ENCODE measurements at regions not wholly inside any gene's neighbourhood (a gene's known extent, or its start where the extent isn't known, plus 50 kb on each side); places are given as distances from the start of the nearest gene placed in this dataset.

DNA sequence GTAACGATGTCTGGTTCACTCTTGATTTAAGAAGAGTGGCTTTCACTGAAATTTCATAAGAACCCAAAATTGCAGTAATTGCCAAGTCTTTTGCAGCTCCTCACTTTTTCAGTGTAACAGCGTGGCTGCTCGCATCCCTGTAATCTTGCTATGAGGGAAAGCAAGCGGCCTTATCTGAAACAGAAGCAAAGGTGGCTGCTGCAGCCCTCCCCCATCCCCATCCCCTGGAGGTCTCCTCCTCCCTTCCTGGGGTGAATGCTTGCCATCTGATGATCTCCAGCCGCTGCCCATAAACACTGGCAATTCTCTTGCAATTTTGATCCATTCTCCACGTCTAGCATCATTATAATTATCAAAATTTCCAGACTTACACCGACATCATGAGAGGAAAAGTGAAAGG is 182.5 kb upstream of the ASIC2 start:
- no peak for DNase-seq (ENCODE audit: low spot score)

- no peak for DNase-seq (ENCODE audit: low spot score)
Observed at GRCh38 chr17:33481652-33482051, 188.6 kb upstream of the ASIC2 start.

GRCh38 chr17:33482636-33483035 is 189.5 kb upstream of the ASIC2 start:
- no peak for DNase-seq (ENCODE audit: low spot score)

GRCh38 chr17:33484559-33484958 is 191.5 kb upstream of the ASIC2 start:
- DNase-seq (ENCODE audit: low spot score) = no peak

DNA sequence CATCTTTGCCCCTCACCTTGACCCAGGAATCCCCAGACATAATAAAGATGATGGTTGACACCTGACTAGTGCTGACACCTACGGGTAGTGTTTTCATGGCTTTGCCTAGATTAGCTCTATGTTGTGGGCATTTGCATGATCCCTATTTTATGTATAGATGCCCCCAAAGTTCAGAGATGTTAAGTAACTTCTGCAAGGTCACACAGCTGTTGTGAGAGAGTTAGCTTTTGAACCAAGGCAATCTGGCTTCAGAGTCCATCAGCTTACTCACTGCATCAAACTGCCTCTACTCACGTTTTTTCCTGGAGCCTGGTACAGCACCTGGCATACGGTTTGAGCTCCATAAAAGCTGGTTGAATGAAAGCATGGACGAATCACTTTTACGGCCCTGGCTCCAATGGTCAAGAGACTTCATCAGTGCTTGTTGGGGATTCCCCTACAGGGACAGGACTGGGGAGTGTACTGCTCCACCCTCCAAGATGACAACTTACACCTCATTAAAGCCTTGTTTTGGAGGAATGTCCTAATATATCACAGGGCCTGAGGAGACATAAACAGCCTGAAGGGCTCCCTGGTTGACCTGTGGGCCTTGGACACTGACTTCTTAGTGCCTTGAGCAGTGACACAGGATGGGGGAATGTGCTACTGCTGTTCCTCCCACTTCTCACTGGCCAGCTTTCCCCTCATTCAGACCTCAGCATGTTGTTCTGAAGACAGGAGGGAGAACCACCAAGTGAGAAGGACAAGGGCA is 193.2 kb upstream of the ASIC2 start:
- DNase-seq (ENCODE audit: low spot score) = no peak

DNA sequence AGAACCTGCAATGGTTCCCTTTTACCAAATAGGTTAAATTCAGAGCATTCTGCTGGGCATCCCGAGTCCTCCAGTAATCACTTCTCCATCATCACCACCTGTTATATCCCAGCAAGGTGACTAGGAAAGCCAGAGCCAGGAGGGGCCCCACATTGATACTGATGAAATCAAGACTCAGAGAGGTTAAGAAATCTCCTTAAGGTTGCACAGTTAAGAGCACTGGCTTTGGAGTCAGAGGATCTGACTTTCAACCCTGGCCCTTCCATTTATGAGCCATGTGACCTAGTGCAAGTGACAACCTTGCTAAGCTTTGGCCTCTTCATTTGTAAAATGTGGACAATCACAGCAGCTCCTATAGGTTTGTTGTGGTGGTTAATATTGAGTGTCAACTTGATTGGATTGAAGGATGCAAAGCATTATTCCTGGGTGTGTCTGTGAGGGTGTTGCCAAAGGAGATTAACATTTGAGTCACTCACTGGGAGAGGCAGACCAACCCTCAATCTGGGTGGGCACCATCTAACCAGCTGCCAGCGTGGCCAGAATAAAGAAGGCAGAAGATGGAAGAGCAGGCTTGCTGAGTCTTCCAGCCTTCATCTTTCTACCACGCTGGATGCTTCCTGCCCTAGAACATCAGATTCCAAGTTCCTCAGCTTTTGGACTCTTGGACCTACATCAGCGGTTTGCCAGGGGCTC is 194.2 kb upstream of the ASIC2 start:
- no peak for DNase-seq (ENCODE audit: low spot score)

- no peak for DNase-seq (ENCODE audit: low spot score)
Observed at GRCh38 chr17:33491871-33492481, 198.9 kb upstream of the ASIC2 start.

DNA sequence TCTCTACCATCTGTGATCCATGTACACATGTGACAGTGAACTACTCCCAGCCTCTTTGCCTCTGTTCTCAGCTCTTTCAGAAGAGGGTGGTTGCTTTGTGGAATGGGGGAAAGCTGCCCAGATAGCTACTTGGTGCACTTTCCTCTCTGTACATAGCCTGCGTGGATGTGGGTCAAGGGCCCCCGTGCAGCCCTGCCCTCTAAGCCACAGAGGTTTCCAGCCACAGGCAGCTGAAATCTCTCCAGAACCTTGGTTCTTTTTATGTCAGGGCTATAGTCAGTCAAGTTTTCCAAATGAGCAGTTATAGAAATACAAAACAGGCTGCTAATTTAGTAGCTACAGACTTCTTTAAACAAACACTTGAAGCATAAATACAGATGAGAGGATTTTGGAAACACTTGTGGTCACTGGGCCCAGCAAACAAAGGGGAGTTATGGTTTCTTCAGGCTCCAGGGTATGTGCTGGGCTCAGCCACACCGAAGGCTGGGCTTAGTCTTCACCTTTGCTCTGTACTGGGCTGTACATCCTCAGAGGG is 199.7 kb upstream of the ASIC2 start:
- no peak for DNase-seq (ENCODE audit: low spot score)

GRCh38 chr17:33493566-33493965 is 200.5 kb upstream of the ASIC2 start:
- DNase-seq (ENCODE audit: low spot score) = no peak

- DNase-seq (ENCODE audit: low spot score) = no peak
Observed at GRCh38 chr17:33494151-33494550, 201.1 kb upstream of the ASIC2 start.

DNA sequence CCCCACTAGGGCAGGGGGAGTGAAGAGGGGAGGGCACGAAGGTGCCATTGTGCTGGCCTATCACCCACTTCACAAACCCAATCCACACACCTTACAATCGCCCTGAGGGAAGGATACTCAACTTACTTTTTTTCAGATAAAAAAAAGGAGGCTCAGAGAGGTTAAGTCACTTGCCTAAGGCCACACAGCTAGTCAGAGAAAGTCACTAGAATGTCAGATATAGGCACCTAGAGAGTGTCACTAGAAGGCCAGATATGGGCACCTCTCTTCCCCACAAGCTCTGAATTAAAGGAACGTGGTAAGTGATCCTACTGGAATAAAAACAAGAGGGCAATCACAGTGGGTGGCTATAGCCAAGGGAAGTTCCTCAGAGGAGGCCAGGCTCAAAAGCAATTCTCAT is 204.5 kb upstream of the ASIC2 start:
- DNase-seq (ENCODE audit: low spot score) = no peak

- DNase-seq (ENCODE audit: low spot score) = no peak
Observed at GRCh38 chr17:33498069-33498468, 205.0 kb upstream of the ASIC2 start.

DNA sequence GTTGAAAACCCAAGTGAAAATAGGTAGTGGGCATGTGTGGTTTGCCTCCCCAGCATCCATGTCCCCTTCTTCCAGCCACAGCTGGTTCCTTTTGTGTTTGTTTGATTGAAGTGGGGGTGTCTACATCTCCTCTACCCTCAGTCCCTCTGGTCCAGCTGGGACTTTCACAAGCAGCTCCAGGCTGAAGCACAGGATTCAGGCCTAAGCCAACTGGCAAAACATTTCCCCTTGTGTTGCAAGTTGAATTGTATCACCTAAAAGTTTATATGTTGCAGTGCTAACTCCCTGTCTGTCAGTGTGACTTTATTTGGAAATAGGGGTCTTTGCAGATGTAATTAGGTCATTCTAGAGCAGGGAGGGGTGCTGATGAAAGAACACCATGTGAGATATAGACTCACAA is 205.9 kb upstream of the ASIC2 start:
- DNase-seq (ENCODE audit: low spot score) = no peak

GRCh38 chr17:33500151-33500550 is 207.1 kb upstream of the ASIC2 start:
- no peak for DNase-seq (ENCODE audit: low spot score)

DNA sequence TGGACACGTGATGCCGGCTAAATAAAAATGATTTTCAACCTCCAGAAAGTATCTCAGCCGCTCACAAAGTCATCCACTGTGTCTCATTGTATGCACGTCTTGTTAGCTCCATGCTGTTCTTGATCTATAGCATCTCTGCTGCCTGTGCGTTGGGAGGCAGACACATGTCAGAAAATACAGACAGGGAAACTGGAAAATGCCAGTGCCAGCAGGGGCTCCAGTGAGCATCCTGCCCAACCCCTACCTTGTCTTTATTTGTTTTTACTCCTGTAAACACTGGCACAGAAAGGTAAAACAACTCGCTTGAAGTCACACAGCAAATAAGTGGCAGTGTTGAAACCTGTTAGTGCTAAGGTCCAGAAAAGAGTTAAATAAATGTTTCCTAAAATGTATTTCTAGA is 208.1 kb upstream of the ASIC2 start:
- no peak for DNase-seq (ENCODE audit: low spot score)

- no peak for DNase-seq (ENCODE audit: low spot score)
Observed at GRCh38 chr17:33504571-33504970, 211.5 kb upstream of the ASIC2 start.

- no peak for DNase-seq (ENCODE audit: low spot score)
Observed at GRCh38 chr17:33506889-33507650, 214.0 kb upstream of the ASIC2 start.

DNA sequence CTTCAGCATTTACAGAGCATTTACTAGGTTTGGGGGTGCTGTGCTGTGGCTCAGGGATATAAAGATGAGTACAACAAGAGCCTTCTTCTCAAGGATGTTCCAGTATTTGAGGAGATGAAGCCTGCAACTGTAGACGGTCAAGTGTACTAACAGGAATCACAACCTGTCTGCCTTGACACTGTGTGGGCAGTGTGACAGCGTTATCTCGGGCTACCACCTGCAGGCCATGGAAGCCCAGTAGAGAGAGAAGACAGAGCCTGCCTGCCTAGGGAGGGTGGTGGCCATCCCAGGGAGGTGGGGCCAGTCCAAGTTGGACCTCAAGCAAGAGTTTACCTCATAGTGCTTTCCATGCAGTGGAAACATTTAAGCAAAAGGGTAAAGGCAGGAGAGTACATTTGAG is 215.1 kb upstream of the ASIC2 start:
- DNase-seq (ENCODE audit: low spot score) = no peak

DNA sequence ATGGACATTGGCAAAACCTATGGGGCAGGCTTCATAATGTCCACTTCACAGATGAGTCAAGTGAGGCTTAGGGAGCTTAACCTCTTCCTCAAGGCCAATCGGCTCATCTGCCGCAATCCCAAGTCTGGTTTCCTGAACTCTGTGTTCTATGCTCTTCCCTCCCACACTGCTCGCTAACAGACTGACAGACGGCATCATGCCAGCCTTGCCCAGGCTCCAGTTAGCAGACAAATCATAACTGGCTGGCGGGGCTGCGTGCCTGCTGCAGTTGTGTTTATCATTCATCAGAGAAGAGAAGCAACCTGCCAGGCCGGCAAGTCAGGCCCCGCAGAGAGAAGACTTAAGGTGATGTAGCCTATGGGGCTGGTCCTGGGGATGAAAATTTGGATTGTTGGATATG is 216.2 kb upstream of the ASIC2 start:
- DNase-seq (ENCODE audit: low spot score) = no peak

DNA sequence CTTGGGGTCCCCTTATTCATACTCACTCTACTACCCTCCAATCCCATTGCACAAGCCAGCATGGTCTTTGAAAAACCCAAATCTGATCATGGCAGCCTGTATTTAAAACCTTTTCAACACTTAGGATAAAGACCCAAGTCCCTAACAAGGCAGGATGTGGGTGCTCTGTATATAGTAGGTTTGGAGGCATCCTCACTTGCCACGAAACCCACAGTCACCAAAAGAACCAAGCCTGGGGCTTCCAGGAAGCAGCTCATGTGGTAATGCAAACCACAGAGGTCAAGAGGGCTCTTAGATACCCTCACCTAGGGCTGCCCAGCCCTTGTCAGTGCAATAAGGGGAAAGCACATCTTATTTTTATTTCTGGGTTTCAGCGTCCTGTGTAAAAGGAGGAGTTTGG is 218.6 kb upstream of the ASIC2 start:
- DNase-seq (ENCODE audit: low spot score) = no peak

- no peak for DNase-seq (ENCODE audit: low spot score)
Observed at GRCh38 chr17:33512113-33512512, 219.0 kb upstream of the ASIC2 start.

GRCh38 chr17:33513769-33514168 is 220.7 kb upstream of the ASIC2 start:
- DNase-seq (ENCODE audit: low spot score) = no peak
